Breast epithelium (tissue), 3 donors: ENCODE measurements at regions not wholly inside any gene's neighbourhood (a gene's known extent, or its start where the extent isn't known, plus 50 kb on each side); places are given as distances from the start of the nearest gene placed in this dataset.

Source experiments
- CTCF ChIP-seq, 3 donors: fragments of 450-650 bp; IDR thresholded peaks; one replicate each; pipeline ENCODE4 v1.5.1; 2016 to 2017; ENCODE audit warnings: antibody characterized with exemption in 3 of 3, mild to moderate bottlenecking in 3 of 3, moderate library complexity in 3 of 3
- POLR2A ChIP-seq: fragments of 450-650 bp; IDR thresholded peaks from one replicate; pipeline ENCODE4 v1.6.1; 2016; ENCODE audit warnings: antibody characterized with exemption, mild to moderate bottlenecking, moderate library complexity

- TF ChIP-seq CTCF (IDR thresholded peaks at IDR 0.05) (no peak), POLR2A (no peak)
Observed at GRCh38 chr2:204274991-204275390, 270.3 kb upstream of the PARD3B start.
